ENCODE measurements at regions not wholly inside any gene's neighbourhood (a gene's known extent, or its start where the extent isn't known, plus 50 kb on each side); places are given as distances from the start of the nearest gene placed in this dataset.

- TF ChIP-seq CTCF (conservative IDR thresholded peaks at IDR 0.05; ENCODE audit: low read length) (no peak), EZH2phosphoT487 (IDR thresholded peaks at IDR 0.05; ENCODE audit: borderline replicate concordance, low read depth, low read length) (no peak)
Observed at GRCh38 chr16:11474617-11475291, 112.0 kb downstream of the LITAF start.
